KMS-11 (cell line): ENCODE measurements at regions not wholly inside any gene's neighbourhood (a gene's known extent, or its start where the extent isn't known, plus 50 kb on each side); places are given as distances from the start of the nearest gene placed in this dataset.
"Not testable (repeated sequence)": the region's sequence is repeated elsewhere in the genome, so short reads cannot be mapped to it uniquely, and the experiment has no call there.

Source experiments
- H2AFZ ChIP-seq: fragments of 200-600 bp; sonication (generic); 2 replicates; pipeline ENCODE4 v1.6.1; 2016; ENCODE audit warnings: antibody characterized with exemption, mixed run types, low read depth
- H3K27ac ChIP-seq: fragments of 200-600 bp; sonication (generic); 2 replicates; pipeline ENCODE4 v1.6.1; 2016; ENCODE audit warnings: mild to moderate bottlenecking, mixed run types
- H3K27me3 ChIP-seq: fragments of 200-600 bp; sonication (generic); 2 replicates; pipeline ENCODE4 v1.6.1; 2017; ENCODE audit warnings: mild to moderate bottlenecking, low read depth, mixed run types, moderate library complexity; ENCODE audit not compliant: insufficient read depth
- H3K36me3 ChIP-seq: fragments of 200-600 bp; sonication (generic); 2 replicates; pipeline ENCODE4 v1.6.1; 2017; ENCODE audit warnings: mild to moderate bottlenecking, mixed run types; ENCODE audit not compliant: insufficient read depth
- H3K4me1 ChIP-seq: fragments of 200-600 bp; sonication (generic); 2 replicates; pipeline ENCODE4 v1.6.1; 2016; ENCODE audit warnings: mild to moderate bottlenecking, low read depth, mixed run types; ENCODE audit not compliant: poor library complexity, severe bottlenecking
- H3K4me2 ChIP-seq: fragments of 200-600 bp; sonication (generic); 2 replicates; pipeline ENCODE4 v1.7.0; 2016; ENCODE audit warnings: mild to moderate bottlenecking, mixed run types
- H3K4me3 ChIP-seq: fragments of 200-600 bp; sonication (generic); IDR thresholded peaks from 2 replicates; pipeline ENCODE4 v1.6.1; 2017; ENCODE audit warnings: low read depth, low read length, mixed read lengths; ENCODE audit not compliant: insufficient read depth
- H3K79me2 ChIP-seq: fragments of 200-600 bp; sonication (generic); 2 replicates; pipeline ENCODE4 v1.6.1; 2016; ENCODE audit warnings: low read depth, mixed run types; ENCODE audit not compliant: insufficient read depth
- H3K9ac ChIP-seq: fragments of 200-600 bp; sonication (generic); 2 replicates; pipeline ENCODE4 v1.6.1; 2016; ENCODE audit warnings: mild to moderate bottlenecking, mixed run types
- H4K20me1 ChIP-seq: fragments of 200-600 bp; sonication (generic); 2 replicates; pipeline ENCODE4 v1.6.1; 2016; ENCODE audit warnings: mild to moderate bottlenecking, mixed run types; ENCODE audit not compliant: insufficient read depth
- CTCF ChIP-seq: fragments of 200-600 bp; sonication (generic); conservative IDR thresholded peaks from 2 replicates; pipeline ENCODE4 v1.6.1; 2017; ENCODE audit warnings: low read depth, mild to moderate bottlenecking, antibody characterized with exemption, low read length, moderate library complexity, mixed read lengths

DNA sequence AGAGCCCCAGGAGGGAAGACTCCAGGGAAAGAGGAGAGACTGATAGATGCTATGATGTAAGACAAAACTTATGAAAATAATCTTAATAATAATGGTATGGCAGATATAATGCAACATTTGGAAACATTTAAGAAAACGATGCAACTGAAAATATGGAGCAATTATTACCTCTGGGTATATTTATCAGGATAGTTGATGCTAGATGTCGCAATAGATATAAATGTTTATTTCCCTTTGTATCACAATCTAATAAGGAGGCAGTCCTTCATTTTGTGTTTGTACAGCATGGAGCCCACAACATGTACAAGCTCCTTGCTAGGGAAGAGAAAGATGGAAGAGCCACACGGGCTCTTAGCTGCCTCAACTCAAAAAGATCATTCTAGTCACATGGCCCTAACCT lies 101.1 kb upstream of the TMEM132E start:
- Histone ChIP-seq H3K79me2 (no peaks in the 10 kb centered on the region), H3K36me3 (no peaks in the 10 kb centered on the region), H3K27me3 (no peaks in the 10 kb centered on the region), H3K4me2 (no peak overlapping the region), H3K4me3 (no peak overlapping the region), H4K20me1 (no peaks in the 10 kb centered on the region), H2AFZ (no peak overlapping the region), H3K4me1 (no peaks in the 10 kb centered on the region), H3K27ac (no peak overlapping the region), H3K9ac (no peak overlapping the region)
- no peak for TF ChIP-seq CTCF

DNA sequence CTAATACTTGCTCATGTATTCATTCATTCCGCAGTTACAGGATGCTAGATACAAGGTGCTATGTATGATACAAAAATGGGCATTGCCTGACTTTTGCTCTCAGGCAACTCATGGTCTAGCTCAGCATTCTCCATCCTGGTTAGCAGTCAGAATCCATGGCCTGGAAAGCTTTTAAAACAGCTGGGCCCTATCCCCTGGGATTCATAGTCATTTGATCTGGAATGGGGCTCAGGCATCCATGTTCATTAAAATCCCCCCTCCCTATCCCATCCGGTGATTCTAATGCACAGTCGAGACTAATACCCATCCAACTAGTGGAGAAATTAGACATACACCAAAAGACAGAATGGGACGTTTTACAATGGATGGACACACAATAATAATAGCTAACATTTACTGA lies 104.1 kb upstream of the TMEM132E start:
- Histone ChIP-seq H4K20me1 (no peaks in the 10 kb centered on the region), H3K4me3 (no peak overlapping the region), H3K4me2 (no peak overlapping the region), H3K79me2 (no peaks in the 10 kb centered on the region), H3K36me3 (no peaks in the 10 kb centered on the region), H3K27me3 (no peaks in the 10 kb centered on the region), H3K4me1 (no peaks in the 10 kb centered on the region), H3K27ac (no peak overlapping the region), H2AFZ (no peak overlapping the region), H3K9ac (no peak overlapping the region)
- no peak for TF ChIP-seq CTCF

DNA sequence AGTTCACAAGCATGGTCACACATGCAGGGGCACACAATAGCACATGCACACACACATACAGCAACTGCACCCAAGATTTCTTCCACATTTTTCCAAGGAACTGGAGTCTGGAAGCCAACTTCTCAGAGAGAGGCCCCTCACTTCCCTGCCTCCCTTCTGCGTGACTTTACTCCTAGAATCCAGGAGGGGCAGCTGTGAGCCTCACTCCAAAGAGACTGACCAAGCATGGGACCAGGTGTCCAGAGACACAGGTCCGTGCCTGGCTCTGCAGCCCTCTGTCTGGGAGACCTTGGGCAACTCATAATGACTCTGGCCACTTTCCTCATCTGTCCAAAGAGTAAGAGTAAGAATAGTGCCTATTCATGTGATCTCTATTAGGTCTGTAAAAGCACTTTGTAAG lies 104.7 kb upstream of the TMEM132E start:
- H3K4me2 ChIP-seq = no peak overlapping the region
- no peak overlapping the region for H3K4me3 ChIP-seq
- H3K27ac ChIP-seq = no peak overlapping the region
- H2AFZ ChIP-seq = no peak overlapping the region
- no peak for TF ChIP-seq CTCF
- no peak overlapping the region for H3K9ac ChIP-seq
- H3K79me2 ChIP-seq = no peaks in the 10 kb centered on the region
- no peaks in the 10 kb centered on the region for H3K4me1 ChIP-seq
- H3K27me3 ChIP-seq = no peaks in the 10 kb centered on the region
- no peaks in the 10 kb centered on the region for H3K36me3 ChIP-seq
- H4K20me1 ChIP-seq = no peaks in the 10 kb centered on the region

DNA sequence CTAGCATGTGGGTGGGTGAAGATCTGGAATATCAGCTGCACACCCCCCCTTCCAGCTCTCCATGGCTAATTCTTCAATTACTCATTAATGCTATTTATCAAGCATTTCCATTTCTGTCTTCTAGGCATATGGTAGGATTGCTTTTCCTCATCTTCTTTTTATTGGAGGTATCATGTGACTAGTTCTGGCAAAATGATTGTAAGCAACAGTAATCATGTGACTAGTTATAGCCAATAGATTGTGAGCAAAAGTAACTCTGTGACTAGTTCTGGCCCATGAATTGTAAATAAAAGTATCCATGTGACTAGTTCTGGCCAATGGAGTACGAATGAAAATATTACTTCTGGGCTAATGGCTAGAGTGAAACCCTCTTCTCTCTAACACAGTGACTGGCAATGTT lies 107.0 kb upstream of the TMEM132E start:
- Histone ChIP-seq H3K79me2 (no peaks in the 10 kb centered on the region), H3K27ac (no peak overlapping the region), H3K4me2 (no peak overlapping the region), H3K36me3 (no peaks in the 10 kb centered on the region), H3K4me1 (no peaks in the 10 kb centered on the region), H2AFZ (no peak overlapping the region), H3K4me3 (no peak overlapping the region), H3K9ac (no peak overlapping the region), H3K27me3 (no peaks in the 10 kb centered on the region; the same call in 1 of the 2 replicates), H4K20me1 (no peaks in the 10 kb centered on the region)
- TF ChIP-seq CTCF = no peak

DNA sequence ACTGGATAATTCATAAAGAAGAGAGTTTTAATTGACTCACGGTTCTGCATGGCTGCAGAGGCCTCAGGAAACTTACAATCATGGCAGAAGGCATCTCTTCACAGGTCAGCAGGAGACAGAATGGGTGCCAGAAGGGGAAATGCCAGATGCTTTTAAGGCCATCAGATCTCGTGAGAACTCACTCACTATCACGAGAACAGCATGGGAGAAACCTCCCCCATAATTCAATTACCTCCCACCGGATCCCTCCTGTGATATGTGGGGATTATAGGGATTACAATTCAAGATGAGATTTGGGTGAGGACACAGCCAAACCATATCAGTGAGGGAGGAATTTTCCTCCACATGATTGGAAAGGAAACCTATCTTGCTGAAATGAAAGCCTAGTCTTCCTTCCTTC lies 108.1 kb upstream of the TMEM132E start:
- not testable (repeated sequence) for H3K27ac ChIP-seq, H3K36me3 ChIP-seq, H3K9ac ChIP-seq, H3K4me2 ChIP-seq, H3K4me3 ChIP-seq, H2AFZ ChIP-seq, H3K27me3 ChIP-seq, H3K79me2 ChIP-seq, H4K20me1 ChIP-seq, H3K4me1 ChIP-seq
